ENCODE measurements at regions not wholly inside any gene's neighbourhood (a gene's known extent, or its start where the extent isn't known, plus 50 kb on each side); places are given as distances from the start of the nearest gene placed in this dataset.

GRCh38 chr3:24812116-24812515 is 317.5 kb upstream of the THRB start:
- Histone ChIP-seq H3K36me3 (ENCODE audit: control insufficient read depth, insufficient read depth, low read length) (no peaks in the 10 kb centered on the region), H3K4me3 (ENCODE audit: low read depth, low read length) (no peak overlapping the region), H3K27me3 (ENCODE audit: control insufficient read depth, insufficient read depth, low read length) (no peaks in the 10 kb centered on the region)
- CTCF ChIA-PET = no interaction called here
- TF ChIP-seq CTCF (IDR thresholded peaks at IDR 0.05; ENCODE audit: insufficient read depth, low read depth, low read length) = no peak
- POLR2A ChIA-PET = no interaction called here
- no peak for DNase-seq (ENCODE audit: low read depth)

DNA sequence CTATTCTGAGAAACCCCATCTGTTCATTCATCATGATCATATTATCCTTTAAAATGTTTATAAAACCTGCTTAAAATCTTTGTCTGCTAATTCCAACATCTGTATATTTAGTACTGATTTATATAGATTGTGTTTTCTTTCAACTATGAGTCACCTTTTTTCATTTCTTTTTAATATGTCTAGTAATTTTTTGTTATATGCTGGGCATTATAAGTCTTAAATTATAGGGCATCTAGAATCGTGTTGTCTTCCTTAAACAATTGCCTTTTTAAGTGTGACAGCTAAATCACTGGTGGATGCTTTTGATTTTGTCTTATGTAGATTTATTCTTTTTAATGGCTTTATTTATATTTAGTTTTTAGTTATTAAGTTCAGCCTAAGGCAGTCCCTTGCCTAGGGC is 323.4 kb upstream of the THRB start:
- POLR2A ChIA-PET = no interaction called here
- H3K36me3 ChIP-seq (ENCODE audit: control insufficient read depth, insufficient read depth, low read length) = no peaks in the 10 kb centered on the region
- no peaks in the 10 kb centered on the region for H3K27me3 ChIP-seq (ENCODE audit: control insufficient read depth, insufficient read depth, low read length)
- no peak for TF ChIP-seq CTCF (IDR thresholded peaks at IDR 0.05; ENCODE audit: insufficient read depth, low read depth, low read length)
- CTCF ChIA-PET = no interaction called here
- DNase-seq (ENCODE audit: low read depth) = no peak
- H3K4me3 ChIP-seq (ENCODE audit: low read depth, low read length) = no peak overlapping the region

DNA sequence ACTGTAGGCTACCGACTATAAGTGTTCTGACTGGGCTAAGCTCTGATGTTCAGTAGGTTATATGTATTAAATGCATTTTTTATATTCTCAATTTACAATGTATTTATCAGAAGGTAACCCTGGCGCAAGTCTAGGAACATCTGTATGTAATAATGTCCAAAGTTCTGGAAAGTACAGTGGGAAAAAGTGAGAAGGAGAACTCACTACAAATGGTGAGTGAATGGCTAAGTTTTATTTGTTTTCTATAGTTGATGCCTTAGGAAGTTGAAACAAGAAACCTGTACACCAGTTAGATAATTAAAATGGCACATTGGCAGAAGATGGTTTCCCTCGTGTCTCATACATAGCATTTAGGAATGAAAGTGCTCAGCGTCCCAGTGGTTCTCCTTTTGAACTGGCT is 333.4 kb upstream of the THRB start:
- no peak overlapping the region for H3K4me3 ChIP-seq (ENCODE audit: low read depth, low read length)
- no peak for DNase-seq (ENCODE audit: low read depth)
- H3K27me3 ChIP-seq (ENCODE audit: control insufficient read depth, insufficient read depth, low read length) = peaks cover 8% of the 10 kb centered on the region
- POLR2A ChIA-PET = no interaction called here
- TF ChIP-seq CTCF (IDR thresholded peaks at IDR 0.05; ENCODE audit: insufficient read depth, low read depth, low read length) = no peak
- no peaks in the 10 kb centered on the region for H3K36me3 ChIP-seq (ENCODE audit: control insufficient read depth, insufficient read depth, low read length)
- CTCF ChIA-PET = no interaction called here

DNA sequence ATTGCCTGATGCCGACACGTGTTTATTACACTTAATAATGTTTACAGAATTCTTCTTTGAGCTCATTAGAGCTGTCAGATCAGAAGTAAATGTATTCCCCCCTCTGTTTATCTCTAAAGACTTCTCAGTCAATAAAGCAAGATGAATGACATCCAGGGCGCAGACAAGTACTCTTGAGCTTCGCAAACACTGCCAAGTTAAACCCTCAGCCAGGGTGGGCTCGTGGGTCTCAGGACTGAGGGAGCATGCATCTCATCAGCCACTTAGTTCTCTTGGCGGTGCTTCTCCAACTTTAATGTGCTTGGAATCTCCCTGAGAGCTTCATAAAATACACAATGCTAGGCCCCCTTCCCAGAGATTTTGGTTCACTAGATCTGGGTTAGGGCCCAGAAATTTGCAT is 333.9 kb upstream of the THRB start:
- CTCF ChIA-PET = no interaction called here
- no peaks in the 10 kb centered on the region for H3K36me3 ChIP-seq (ENCODE audit: control insufficient read depth, insufficient read depth, low read length)
- DNase-seq (ENCODE audit: low read depth) = no peak
- H3K27me3 ChIP-seq (ENCODE audit: control insufficient read depth, insufficient read depth, low read length) = peaks cover 8% of the 10 kb centered on the region
- POLR2A ChIA-PET = no interaction called here
- no peak for TF ChIP-seq CTCF (IDR thresholded peaks at IDR 0.05; ENCODE audit: insufficient read depth, low read depth, low read length)
- H3K4me3 ChIP-seq (ENCODE audit: low read depth, low read length) = no peak overlapping the region

DNA sequence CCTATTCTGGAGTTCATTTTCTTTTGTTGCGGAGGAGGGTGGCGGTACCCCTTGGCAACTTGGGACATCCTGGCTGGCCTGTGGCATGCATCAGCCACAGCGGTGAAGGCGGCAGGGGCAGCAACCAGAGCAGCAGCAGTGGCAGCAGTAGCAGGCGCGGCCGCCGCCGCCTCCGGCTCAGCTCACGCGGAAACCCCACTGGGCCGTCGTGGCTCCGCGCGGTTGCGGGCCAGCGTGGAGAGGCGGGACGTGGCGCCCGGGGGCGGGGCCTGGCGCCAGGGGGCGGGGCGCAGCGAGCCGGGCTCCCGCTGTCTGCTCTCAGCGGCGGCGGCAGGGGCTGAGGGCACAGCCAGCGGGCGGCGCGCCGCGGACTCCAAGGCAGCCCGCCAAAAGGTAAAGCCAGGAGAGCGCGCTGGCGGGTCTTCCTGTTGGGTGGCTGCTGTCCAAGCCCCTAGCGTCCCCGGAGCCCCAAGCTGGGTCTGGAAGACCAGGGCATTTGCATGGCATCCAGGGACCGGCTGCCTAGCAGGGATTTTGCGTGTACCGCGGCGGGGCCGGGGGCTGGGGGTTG is 334.4 kb upstream of the THRB start:
- ChIA-PET CTCF (no interaction called here), POLR2A (no interaction called here)
- Histone ChIP-seq H3K36me3 (ENCODE audit: control insufficient read depth, insufficient read depth, low read length) (no peaks in the 10 kb centered on the region), H3K4me3 (ENCODE audit: low read depth, low read length) (peak overlapping the region; percentile 23; the same call in 1 of the 2 replicates), H3K27me3 (ENCODE audit: control insufficient read depth, insufficient read depth, low read length) (peaks cover 8% of the 10 kb centered on the region)
- no peak for TF ChIP-seq CTCF (IDR thresholded peaks at IDR 0.05; ENCODE audit: insufficient read depth, low read depth, low read length)
- no peak for DNase-seq (ENCODE audit: low read depth)
